Stimulated activated CD4-positive, alpha-beta T cell treated with anti-CD3 and anti-CD28 coated beads, Interleukin-2, amount 100 ng/mL, for 48 hours (primary cell): ENCODE measurements at regions not wholly inside any gene's neighbourhood (a gene's known extent, or its start where the extent isn't known, plus 50 kb on each side); places are given as distances from the start of the nearest gene placed in this dataset.
A peak's percentile ranks its signal among the peaks of the same experiment; 100 is the strongest.

Source experiments
- DNase-seq, 2 donors: peaks; one replicate each; pipeline ENCODE4 v3.0.0-alpha.2; 2020

DNA sequence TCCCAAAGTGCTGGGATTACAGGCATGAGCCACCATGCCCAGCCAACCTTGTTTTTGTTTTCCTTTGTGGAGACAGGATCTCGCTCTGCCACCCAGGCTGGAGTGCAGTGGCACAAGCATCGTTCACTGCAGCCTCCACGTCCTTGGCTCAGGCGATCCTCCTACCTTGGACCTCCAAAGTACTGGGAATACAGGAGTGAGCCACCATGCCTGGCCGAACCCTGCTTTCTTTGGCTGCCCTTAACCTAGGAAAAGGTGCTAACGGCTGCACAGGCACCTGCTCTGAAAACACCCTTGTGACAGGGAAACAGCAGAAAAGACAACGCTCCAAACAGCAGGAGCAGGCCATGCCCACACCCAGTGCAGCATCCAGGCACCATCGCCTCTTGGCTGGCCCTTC lies 71.9 kb downstream of the OAT start:
- no peak for DNase-seq

DNA sequence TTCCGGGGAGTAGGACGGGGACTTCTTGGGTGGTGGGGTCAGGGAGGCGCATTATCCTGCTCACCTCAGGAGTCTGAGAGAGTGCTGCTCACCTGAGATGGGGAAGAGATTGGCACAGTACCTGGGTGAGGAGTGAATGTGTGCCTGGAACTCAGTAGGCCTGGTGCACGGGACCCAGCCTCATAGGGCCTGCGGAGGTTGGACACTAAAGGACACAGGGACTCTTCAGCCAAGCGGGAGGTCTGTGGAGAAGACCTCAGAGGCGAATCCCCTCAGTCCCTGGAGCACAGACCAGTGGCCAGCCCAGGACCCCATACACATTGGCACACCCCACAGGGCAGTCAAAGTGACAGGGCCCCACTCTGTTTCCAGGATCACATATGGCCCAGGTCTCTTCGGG lies 73.2 kb downstream of the OAT start:
- DNase-seq: no peak

DNA sequence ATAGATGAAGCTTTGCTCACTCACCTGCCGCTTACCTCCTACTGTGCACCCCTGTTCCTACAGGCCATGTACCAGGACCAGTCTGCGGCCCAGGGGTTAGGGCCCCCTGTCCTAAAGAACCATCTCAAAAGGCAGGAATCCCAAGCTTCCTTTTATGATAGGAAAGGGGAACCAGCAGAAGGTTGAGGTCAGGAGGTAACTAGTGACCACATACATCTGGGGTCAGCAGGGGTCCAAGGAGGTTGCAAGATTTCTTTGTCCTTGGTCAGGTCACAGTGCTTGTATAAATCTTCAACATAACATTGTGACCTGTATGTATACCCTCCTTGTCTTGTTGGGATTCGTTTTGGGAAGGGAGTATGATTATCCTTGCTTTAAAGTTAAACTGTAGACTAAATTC lies 73.8 kb downstream of the OAT start:
- DNase-seq: no peak

DNA sequence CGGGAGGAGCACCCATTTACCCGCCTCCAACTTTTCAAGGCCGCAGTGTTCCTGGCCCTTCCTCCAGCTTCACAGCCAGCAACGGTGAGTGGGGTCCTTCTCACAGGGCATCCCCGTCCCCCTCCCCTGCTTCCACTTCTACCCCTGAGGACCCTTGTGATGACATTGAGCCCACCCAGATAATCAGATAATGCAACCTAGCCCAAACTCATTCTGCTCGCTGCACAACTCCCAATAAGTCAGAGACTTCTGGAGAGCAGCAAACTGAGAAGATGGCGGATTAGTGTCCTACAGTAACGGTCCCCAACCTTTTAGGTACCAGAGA lies 74.5 kb downstream of the OAT start:
- DNase-seq: no peak

DNA sequence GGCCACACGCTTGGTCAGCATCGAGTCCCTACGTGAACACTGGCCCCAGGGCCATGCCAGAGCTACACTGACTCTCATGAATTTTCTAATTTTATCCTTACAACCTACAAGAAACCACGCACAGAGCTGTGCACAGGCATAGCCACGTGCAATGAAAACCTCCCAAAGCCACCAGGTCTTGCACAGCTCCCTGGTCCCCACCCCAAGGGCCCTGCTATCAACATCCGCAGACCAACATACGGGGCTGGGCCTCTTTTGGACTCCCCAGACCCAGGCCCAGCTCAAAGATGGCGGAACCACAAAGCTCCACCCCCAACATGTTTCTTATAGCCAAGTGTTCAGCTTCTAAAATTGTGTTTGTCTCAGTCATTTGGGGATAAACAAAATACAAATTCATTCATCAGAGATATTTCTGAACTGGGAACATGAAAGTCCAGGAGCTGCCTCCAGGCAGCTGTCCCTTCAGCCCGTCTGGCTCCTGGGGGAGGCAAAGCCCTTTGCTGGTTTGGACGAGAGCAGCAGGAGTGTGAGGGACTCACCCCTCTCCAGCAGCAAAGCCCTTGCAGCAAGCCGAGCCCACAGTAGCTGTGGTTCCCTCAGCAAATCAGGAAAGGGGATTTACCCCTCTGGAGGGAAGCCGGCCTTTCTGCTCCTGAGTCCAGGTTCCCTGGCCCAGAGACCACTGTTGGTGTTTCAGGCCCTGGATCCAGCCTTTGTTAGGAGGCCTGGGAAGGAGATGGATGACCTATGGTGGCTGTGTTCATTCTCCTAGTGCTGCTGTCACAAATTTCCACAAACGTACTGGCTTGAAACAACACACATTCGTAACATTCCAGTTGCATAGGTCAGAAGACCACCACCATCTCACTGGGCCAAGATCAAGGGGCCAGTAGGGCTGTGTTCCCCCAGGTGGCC lies 75.1 kb downstream of the OAT start:
- DNase-seq: no peak

DNA sequence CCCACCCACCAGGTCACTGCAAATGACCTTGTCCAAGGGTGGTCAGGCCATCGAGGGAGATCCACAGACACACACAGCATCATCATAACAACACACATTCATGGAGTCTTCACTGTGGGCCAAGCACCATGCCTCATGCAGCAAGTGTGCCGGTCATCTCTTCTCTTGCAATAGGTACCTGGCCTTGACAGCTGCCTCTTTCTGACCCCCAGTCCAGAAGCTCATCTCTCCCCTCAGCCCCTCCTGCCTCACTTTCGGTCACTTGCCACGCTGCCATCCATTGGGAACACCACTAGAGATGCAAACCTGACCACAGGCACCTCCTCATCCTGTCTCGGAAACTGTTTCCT lies 75.9 kb downstream of the OAT start:
- no peak for DNase-seq

DNA sequence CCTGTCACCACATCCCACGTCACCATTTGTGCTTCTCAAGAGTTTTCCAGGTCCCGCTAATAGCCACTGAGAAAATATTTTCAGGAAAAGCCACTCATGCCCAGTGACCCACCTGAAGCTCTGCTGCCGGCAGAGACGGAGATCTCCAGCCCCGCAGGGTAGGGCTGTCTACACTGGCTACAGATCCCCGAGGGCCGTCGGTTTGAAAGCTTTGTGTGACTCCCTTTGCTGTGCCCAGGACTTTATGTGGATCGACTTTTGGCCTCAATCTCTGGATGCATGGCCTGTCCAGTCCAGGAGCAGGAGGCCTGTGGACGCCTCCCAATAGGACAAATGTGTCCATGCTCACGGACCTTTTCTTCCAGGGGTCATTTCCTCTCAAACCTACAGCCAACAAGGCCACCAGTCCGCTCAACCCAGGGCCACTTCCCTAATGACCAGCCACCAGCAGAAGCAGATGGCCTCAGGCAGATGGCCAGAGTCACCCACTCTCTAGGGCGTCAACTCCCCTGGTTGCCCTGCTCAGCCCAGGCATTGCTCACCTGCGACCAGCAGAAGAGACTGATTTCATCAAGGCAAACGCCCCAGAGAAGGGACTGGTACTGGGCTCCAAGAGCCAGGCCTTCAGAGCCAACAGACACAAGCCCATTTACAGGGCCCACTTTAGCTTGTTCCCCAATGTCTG lies 76.4 kb downstream of the OAT start:
- no peak for DNase-seq

DNA sequence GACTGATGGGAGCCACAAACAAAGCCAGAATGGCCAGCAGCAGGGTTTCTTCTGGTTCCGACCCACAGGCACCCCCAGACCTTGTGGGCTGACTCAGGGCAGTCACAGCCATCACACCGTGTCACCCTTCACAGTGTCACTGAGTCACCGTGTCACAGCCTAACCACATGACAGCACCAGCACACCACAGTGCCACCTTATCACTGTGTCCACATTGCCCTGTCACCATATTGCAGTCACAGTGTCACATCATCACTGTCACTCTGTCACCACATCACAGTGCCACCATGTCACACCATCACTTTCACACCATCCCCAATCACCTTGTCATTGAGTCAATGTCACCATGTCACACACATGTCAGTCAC lies 77.0 kb downstream of the OAT start:
- peak in 1 of 2 donors; percentile 9 for DNase-seq

DNA sequence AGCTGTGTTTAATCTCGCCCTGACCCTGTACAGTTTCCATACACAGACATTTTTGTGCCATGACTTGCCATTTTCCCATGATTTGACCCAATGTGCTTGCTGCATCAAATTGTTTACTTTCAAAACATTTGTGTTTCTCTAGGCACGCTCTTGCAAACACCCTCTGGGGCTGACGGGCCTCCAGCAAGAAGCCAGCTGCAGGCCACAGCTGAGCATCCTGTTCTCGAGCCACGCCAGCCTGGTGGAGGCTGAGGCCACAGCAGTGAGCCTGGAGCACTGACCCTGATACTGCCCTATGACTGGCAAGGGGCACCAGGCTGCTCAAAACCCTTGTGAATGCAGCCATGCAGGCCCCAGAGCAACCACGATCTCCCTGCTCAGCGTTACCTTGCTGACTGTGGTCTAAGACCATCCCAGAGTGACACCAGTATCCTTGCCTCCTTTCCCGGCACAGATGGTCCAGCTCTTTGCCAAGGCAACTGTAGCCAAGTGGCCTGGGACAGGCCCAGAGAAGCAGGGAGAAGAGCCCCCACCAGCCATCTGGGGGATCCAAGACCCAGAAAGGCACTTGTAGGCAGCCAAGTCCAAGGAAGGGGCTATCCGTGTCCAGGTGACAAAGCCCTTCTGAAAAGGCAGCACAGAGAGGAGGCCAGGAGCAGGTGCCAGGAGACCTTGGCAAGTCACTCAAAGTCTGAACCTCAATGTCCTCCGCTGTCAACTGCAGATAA lies 78.5 kb downstream of the OAT start:
- DNase-seq: no peak

DNA sequence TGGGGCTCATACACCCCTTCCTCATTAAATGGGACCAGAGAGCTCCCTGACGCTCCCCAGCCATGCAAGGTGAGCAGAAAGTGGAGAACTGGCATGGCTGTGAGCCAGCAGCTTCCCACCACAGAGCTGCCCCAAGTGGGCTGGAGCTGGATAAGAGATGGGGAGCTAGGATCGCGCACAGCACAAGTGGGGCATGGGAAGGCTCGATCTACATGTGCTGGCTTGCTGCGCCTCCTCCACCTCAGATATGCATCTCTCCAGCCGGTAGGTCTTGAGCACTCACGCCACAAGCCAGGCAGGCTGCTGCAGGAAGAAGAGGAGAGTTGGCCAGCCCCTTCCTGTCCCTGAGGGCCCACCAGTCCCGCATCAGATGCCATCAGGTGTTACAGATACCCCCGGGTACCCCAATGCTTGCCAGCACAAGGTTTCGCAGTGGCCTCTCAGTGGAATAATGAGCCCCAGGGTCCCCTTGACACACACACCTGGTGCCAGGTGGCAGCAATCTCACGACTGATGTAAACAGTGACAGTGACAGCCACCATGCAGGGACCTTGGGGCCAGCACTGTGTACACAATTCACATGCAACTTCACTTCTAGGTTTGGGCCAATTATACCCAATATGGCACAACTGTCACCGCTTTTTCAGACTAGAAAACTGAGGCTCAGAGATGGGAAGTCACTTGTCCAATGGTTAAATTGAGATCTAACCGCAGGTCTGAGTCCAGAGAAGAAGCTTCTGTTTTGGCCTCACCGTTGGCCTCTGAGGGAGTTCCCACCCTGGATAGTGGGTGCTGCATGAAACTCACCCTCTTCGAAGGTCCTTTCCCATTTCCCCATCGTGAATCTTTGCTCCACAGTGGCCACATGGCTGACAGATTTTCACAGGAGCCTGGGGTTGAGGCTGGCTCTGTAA lies 79.3 kb downstream of the OAT start:
- DNase-seq: no peak

DNA sequence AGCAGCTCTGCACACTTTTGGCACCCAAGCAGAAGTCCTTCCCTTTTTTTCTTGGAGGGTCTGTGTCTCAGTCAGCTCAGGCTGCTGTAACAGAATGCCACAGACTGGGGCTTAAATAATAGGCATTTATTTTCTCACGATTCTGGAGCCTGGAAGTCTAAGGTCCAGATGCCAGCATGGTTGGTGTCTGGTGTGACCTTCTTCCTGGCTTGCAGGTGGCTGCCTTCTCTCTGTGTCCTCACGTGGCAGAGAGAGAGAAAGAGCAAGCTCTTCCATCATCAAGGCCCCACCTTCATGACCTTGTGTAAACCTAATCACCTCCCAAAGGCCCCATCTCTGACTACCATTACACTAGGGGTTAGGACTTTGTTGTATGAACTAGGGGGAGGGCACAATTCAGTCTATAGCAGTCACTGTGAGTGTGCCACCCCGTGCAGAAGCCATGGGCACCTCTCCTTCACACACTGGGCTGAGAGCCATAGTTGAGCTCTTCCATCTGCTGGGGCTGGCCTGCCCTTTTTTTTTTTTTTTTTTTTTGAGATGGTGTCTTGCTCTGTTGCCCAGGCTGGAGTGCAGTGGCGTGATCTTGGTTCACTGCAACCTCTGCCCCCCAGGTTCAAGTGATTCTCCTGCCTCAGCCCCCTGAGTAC lies 80.3 kb downstream of the OAT start:
- no peak for DNase-seq

DNA sequence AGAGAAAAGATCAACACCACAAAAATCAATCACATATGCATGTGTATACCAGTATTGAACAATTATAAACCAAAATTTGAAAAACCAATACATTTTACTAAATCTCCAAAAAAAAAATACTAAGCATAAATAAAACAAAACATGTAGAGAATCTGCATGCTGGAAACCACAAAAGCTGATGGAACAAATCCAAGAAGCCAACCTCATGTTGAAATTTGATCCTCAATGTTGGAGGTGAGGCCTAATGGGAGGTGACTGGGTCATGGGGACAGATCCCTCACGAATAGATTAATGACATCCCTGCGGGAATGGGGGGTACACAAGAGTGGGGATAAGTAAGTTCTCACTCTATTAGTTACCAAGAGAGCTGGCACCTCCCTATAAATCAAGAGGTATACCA lies 82.5 kb downstream of the OAT start:
- no peak for DNase-seq

DNA sequence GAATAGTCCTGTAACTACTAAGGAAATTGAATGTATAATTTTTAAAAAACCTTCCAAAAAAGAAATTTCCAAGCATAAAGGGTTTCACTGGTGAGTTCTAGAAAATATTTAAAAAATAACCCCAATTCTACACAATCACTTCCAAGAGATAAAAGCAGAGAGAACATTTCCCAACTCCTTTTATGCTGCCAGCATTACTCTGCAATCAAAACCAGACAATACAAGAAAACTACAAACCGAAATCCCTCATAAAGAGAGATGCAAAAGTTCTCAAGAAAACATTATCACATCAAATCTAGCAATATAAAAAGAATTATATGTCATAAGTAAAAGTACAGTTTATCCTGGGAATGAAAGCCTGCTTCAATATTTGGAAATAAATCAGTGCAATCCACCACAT lies 84.8 kb downstream of the OAT start:
- DNase-seq: no peak

DNA sequence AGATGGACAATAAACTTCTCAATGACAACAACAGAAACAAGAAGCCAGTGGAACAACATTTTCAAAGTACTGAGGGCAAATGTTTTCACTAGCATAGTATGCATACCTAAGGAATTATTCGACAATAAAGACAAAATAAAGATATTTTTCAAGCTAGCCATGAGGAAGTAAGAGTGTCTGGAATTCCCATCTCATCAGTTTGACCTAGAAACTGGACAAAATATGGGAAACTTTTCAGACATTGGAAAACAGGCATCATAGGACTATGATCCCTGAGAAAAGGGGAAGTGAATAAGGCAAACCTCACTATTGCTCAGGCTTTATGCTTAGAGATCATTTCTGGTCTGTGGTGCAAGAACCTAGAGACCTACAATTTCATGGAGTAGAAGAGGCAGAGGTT lies 86.3 kb downstream of the OAT start:
- DNase-seq: no peak

DNA sequence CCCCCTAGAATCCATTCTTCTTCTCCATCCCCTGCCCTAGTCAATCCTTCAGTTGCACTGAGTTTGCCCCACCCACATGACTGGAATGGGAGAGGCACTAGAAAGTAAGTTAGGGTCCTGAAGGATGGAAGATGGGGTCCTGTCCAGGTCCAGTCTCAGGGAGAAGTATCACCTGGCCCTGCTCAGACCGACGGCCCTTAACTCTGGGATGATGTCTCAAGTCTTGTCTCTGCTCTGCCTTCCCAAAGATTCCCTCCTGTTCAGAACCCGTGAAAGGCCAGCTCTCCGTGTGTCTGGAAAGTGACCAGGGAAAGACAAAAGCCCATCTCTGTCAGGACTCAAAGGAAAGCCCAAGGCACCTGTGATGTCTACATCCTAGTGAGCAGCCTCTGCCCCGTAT lies 88.8 kb downstream of the OAT start:
- no peak for DNase-seq

DNA sequence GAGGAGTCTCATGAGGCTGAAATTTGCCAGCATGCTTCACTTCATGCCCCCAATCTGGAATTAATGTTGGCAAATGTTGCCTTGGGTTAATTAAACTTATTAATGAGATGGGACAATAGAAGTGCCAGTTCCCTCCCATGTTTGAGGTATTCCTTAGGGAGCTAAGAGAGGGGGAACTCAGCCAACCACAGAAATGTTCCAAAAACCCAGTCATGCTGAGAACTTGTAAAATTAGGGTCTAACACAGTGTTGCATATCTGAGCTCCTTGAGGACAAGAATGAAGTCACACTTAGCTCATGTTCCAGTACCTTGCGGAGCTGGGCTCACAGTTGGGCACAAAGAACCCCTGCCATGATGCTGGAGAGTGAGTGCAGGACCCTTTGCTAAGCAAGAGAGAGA lies 89.4 kb downstream of the OAT start:
- DNase-seq: no peak

DNA sequence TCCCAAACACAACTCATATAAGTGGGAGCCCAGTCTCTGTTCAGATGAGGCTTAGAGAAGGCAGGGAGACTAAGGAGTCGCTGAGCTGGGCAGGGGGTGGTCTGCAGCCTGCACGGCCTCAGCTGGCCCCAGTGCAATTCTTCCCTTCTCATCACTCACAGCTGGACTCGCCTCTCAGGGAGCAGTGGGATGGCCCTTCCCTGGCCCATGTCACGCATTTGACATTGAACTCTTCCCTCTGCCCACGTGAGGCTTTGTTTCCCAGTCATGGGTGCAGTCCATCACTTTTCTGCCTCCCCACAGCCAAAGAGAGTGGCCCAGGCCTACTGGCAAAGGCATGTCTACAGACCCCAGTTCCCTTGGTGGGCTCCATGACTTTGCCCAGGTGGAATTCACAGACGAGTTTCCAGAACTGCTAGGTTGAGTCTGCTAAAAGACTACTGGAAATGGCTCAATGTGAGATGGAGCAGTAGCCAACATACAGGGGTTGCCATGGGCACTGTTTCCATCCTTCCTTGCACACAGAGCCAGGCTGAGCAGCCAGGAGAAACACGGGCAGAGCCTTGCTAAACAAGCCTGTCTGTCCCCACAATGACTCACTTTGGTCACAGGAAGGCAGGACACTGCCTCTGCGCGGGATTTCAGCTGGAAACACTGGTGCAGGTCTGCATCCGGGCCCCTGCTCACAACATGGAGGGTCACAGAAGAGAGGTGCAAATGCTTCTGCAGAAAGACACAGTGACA lies 90.1 kb downstream of the OAT start:
- DNase-seq: no peak

DNA sequence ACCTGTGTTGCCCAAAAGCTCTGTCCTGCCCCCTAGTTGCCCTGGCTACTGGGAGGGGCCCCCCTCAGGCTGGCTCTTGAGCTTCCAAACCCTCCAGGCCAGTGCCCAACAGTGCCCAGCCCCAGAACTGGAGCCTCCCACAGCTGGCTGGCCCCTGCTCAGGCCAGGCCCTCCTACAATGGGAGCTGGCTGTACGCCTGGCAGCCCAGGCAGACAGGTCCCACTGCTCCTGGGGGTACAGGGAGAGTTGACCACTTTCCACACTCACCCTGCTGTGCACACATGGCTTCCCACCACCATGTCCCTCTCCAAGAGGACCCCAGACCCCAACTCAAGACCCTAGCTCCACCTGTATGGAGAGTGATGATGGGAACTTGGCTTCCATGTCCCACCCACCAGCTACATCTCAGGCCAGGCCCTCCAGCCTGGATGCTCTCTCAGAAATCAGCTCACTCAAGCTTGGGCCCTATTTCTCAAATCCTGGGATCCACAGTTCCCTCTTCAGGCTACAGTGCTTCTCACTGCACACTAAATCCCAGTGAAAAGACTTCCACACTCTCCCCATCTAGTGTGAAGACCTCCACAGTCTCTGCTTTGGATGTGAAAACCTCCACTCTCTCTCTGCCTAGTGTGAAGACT lies 92.6 kb downstream of the OAT start:
- DNase-seq: no peak

DNA sequence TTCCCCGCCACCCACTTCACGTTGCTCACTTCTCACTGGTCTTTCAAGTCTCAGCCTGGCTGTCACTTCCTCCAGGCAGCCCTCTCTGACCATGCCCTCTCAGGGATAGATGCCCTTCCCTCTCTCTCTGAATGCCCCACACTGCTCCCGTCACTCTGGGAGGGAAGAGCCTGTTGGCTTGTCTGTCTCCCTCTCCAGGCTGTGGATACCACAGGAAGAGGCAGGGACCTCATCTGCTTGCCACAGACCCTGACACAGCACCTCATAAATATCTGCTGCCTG lies 93.1 kb downstream of the OAT start:
- DNase-seq: no peak

DNA sequence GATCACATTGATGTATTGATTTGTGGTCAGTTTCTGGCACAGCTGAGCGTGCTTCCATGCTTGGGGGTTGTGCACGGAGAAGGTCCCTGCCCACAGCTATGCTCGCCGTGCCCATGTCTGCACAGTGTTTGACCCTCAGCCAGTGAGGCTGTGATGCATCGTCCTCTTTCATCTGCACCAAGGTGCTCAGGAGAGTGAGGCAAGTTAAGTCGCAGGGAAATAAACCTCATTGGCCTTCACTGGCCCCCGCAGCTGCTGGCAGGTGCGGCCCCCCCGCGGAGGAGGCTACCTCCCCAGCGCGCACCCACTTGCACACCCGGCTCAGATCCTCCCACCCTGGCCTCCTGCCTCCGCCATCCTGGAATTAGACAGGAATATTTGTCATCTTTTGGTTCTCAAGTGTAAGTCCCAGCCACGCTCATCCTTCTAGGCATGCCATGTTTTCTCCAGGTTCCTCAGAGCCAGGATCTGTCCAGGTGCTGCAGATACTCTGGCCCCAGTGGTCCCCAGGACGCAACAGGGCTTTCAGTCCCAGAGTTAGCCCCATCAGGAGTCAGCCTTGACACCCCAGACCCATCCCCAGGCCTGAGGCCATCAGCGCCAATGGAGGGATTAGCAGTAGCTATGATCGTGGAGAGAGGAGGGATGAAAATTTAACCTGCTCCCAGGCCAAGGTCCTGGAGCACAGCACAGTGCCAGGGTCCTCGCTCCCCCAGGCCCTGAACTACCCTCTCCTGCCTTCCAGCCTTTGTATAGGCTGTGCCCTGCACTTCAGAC lies 93.7 kb downstream of the OAT start:
- DNase-seq: no peak

DNA sequence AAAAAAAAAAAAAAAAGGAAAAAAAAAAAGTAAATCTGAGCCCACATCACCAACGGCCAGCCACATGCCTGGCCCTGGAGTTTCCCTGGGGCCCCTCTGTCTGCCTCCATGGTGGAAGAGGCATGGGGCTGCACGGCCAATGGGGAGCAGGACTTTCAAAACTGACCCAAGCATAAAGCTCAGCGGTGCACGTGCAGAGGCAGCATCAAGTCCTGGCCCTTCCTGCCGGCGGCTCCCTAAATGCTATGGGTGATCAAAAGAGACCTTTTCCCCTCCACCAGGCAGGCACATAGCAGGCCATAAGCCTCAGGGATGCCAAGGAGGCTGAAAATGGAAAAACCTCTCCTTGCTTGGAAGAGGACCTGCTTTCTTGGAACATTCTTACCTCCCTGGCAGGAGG lies 94.3 kb downstream of the OAT start:
- DNase-seq: no peak
